ENCODE measurements at regions not wholly inside any gene's neighbourhood (a gene's known extent, or its start where the extent isn't known, plus 50 kb on each side); places are given as distances from the start of the nearest gene placed in this dataset.

- TF ChIP-seq ZSCAN30 (tag by site-specific recombination; IDR thresholded peaks at IDR 0.05) (no peak), YY1 (tag by site-specific recombination; IDR thresholded peaks at IDR 0.05) (no peak), ZNF24 (tag by site-specific recombination; IDR thresholded peaks at IDR 0.05) (no peak), ZNF121 (tag by site-specific recombination; IDR thresholded peaks at IDR 0.05) (no peak), WT1 (tag by site-specific recombination; IDR thresholded peaks at IDR 0.05) (no peak), CTCF (tag by site-specific recombination; IDR thresholded peaks at IDR 0.05) (no peak), GFI1B (tag by site-specific recombination; IDR thresholded peaks at IDR 0.05) (no peak), ZNF830 (tag by site-specific recombination; IDR thresholded peaks at IDR 0.05; ENCODE audit: low read depth) (no peak), MEIS1 (CRISPR knock-in tag; IDR thresholded peaks at IDR 0.05; ENCODE audit: borderline replicate concordance) (no peak), PRDM4 (tag by site-specific recombination; IDR thresholded peaks at IDR 0.05) (no peak), PATZ1 (tag by site-specific recombination; IDR thresholded peaks at IDR 0.05) (no peak)
These were observed 101.8 kb upstream of the ELMO1 start for GRCh38 chr7:37550426-37550825.

Measured in HEK293 (cell line).